Transverse colon (tissue), 4 donors: ENCODE measurements at regions not wholly inside any gene's neighbourhood (a gene's known extent, or its start where the extent isn't known, plus 50 kb on each side); places are given as distances from the start of the nearest gene placed in this dataset.

Experiments used
- CTCF ChIP-seq, 5 experiments: fragments of 200-600 bp in 3 of 5; fragments of 450-650 bp in 2 of 5; sonication (generic) in 3 of 5; IDR thresholded peaks; 1 replicate in 2 of 5; 2 replicates in 3 of 5; pipeline ENCODE4 v1.5.1; 2016 to 2017; ENCODE audit warnings: antibody characterized with exemption in 5 of 5, inconsistent platforms in 3 of 5, mild to moderate bottlenecking in 2 of 5, moderate library complexity in 1 of 5
- EP300 ChIP-seq: sonication (generic); formaldehyde crosslinking; IDR thresholded peaks from one replicate; pipeline ENCODE4 v1.6.1; 2017; ENCODE audit warnings: antibody characterized with exemption, low read depth
- POLR2A ChIP-seq: fragments of 450-650 bp; IDR thresholded peaks from one replicate; pipeline ENCODE4 v1.6.1; 2016; ENCODE audit warnings: antibody characterized with exemption, mild to moderate bottlenecking, moderate library complexity
- POLR2AphosphoS5 ChIP-seq, 3 donors: sonication (generic); formaldehyde crosslinking; IDR thresholded peaks; one replicate each; pipeline ENCODE4 v1.6.1; 2016; ENCODE audit warnings: antibody characterized with exemption in 3 of 3

GRCh38 chr5:111676926-111677415, 80.0 kb downstream of the NREP start:
- TF ChIP-seq CTCF (IDR thresholded peaks at IDR 0.05) (no peak), EP300 (no peak), POLR2A (no peak), POLR2AphosphoS5 (IDR thresholded peaks at IDR 0.05) (no peak)
